ENCODE measurements at regions not wholly inside any gene's neighbourhood (a gene's known extent, or its start where the extent isn't known, plus 50 kb on each side); places are given as distances from the start of the nearest gene placed in this dataset.
"Not testable (repeated sequence)": the region's sequence is repeated elsewhere in the genome, so short reads cannot be mapped to it uniquely, and the experiment has no call there.

DNA sequence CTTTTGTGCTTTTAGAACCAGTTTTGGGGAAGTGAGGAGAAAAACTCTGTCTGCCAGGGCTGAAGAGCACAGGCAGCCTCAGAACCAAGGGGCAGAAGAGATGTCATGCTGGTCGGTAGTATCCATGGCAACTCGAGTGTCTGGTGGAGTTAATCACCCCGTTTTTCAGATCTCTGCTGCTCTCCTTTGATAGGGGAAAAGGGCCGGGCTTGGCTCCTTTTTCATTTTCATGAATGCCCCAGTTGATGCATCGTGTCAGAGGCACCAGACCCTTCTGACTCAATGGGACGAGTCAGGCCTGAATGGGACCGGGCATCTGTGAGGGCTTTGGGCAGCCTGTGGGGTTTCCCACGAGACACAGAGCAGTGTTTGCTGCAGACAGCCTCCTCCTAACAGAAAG is 304.6 kb downstream of the ABCC12 start:
- no peak for DNase-seq

GRCh38 chr16:47849736-47850135 is 306.1 kb downstream of the ABCC12 start:
- no peak for DNase-seq

- no peak for DNase-seq
Measured at GRCh38 chr16:47848421-47849109, 307.2 kb downstream of the ABCC12 start.

GRCh38 chr16:47847220-47847970 is 308.4 kb downstream of the ABCC12 start:
- no peak for DNase-seq

GRCh38 chr16:47834485-47835024 is 321.2 kb downstream of the ABCC12 start:
- DNase-seq = no peak

DNA sequence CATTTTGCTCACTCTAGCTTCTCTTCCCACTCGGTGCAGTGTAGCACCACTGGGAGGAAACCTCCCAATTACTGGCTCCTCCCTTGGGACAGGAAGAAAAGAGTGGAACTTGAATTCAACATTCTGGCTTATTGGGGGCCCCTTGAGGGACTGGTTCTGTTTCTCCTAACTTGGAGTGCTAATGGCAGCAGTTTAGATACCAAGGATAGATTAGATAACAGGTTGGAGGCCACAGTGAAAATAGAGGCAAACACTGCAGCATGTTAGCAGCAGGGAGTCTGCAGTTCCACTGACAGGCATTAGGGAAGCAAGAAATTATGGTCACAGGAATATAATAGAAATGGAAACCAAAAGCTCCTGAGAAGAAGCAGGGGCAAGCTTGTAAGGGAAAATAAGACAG is 322.0 kb downstream of the ABCC12 start:
- no peak for DNase-seq

GRCh38 chr16:47829850-47830600 is 325.8 kb downstream of the ABCC12 start:
- DNase-seq = no peak

DNA sequence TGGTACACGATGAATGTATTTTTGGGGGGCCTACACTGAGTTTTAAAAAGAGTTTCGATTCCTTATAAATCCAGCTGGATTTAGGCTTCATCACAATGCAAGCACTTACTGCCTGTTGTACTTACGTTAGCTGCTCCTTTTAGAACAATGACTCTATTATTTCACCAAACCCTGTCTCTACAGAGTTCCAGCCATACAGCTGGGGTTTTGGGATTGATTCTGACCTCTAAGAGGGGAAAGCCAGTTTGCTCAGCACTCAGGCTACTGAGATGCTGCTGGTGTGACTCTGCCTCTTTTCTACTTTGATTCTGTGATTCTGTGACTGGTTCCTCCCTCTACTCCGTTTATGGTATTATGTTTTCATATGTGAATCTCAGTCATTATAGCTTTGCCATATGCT is 329.7 kb downstream of the ABCC12 start:
- DNase-seq = no peak

- DNase-seq = no peak
Measured at GRCh38 chr16:47817048-47817447, 338.7 kb downstream of the ABCC12 start.

GRCh38 chr16:47816511-47816910 is 339.3 kb downstream of the ABCC12 start:
- DNase-seq = no peak

DNA sequence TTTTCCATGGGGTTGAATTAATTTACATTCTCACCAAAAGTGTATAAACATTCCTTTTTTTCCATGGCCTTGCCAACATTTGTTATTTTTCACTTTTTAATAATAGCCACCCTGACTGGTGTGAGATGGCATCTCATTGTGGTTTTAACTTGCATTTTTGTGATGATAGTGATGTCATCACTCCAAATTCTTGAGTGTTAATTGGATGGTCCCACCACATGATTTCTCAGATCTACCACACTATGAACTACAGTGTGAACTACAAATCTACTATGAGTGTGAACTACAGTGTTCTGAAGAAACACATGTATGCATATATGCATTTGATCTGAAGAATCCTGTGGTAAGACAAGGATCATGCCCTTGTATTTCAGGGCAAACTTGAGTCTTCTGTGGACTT is 340.1 kb downstream of the ABCC12 start:
- DNase-seq = no peak

DNA sequence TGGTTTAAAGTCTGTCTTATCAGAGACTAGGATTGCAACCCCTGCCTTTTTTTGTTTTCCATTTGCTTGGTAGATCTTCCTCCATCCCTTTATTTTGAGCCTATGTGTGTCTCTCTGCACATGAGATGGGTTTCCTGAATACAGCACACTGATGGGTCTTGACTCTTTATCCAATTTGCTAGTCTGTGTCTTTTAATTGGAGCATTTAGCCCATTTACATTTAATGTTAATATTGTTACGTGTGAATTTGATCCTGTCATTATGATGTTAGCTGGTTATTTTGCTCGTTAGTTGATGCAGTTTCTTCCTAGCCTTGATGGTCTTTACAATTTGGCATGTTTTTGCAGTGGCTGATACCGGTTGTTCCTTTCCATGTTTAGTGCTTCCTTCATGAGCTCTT is 344.0 kb downstream of the ABCC12 start:
- DNase-seq = not testable (repeated sequence)

DNA sequence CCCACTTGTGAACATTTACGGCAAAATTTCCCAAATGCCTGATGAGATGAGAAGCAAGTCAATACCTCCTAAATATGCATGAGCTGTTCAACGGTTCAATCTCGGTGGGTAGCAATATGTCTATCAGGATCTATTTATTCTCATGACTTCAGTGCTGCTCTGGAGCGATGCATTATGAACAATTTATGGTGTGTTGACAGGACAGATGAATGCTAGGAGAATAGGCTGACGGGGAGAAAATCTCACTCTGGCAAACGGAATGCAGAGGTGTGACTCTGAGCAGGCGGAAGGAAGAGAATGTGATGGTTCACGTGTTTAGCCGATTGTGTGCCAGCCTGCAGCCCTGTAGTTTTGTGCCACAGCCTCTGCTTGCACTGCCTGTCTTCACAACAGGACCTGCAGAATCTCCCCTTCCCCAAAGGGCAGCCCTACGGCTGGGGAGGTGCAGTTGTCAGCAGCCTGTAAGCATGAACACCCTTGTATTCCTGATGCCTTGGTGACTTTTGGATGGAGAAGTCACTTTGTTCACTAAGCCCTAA is 345.2 kb downstream of the PHKB start:
- DNase-seq = no peak

GRCh38 chr16:47787696-47788095 is 326.6 kb downstream of the PHKB start:
- peak; percentile 11 for DNase-seq

GRCh38 chr16:47781673-47782072 is 320.5 kb downstream of the PHKB start:
- DNase-seq = no peak

DNA sequence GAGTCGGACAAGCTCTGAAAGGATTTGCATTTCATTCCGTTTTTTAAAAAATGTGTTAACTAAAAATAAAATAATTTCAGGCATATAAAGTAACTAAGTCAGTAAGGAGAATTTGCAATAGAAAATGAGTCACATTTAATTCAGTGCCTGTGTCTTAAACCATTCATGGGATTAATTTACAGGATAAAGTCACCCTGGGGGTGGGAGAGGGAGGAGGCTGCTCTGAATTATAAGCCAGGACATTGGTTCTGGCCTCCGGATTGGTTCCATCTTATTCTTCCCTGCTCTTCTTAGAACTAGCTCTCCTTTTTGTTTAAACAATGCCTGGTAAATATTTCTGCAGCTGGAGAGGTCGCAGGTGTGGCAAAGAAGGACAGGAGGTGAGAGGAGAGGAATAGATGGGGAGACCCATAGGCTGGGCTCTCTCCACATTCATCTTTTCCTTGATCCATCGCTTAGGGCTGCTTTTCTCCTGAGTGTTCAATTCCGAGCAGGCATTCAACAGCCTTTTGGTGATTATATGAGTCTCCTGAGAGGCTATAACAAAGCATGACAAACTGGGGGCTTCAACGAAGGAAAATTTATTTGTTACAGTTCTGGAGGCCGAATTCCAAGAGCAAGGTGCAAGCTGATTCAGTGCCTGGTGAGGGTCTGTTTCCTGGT is 319.2 kb downstream of the PHKB start:
- no peak for DNase-seq

- DNase-seq = peak; percentile 10
Measured at GRCh38 chr16:47779201-47780016, 318.3 kb downstream of the PHKB start.

- no peak for DNase-seq
Measured at GRCh38 chr16:47778106-47778801, 317.1 kb downstream of the PHKB start.

DNA sequence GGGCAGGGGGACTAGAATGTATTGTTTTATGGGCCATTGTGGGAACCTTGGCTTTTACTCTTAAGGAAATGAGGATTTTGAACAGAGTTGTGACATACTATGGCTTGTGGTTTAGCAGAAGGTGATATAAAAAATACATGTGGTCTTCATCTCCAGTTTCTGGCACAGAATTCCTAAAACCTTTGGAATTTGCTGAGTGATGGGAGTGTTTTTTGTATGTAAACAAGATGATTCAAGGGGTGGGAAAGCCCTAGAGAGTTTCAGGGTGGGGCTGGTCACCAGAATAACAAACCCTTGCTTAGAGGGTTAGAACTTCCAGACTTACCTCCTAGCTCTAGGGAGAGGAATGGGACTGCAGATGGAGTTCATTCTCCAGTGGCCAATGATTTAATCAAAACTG is 316.1 kb downstream of the PHKB start:
- DNase-seq = no peak

DNA sequence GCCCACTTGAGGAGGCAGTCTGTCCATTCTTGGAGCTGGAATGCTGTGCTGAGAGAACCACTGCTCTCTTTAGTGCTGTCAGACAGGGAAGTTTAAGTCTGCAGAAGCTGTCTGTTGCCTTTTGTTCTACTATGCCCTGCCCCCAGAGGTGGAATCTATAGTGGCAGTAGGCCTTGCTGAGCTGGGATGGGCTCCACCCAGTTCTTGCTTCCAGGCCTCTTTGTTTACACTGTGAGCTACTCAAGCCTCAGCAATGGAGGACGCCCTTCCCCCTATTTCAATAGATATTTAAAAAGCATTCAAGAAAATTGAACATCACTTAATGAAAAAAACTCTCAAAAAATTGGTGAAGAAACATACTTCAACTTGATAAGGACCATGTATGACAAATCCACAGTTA is 313.5 kb downstream of the PHKB start:
- DNase-seq = no peak

- no peak for DNase-seq
Measured at GRCh38 chr16:47753659-47754058, 292.5 kb downstream of the PHKB start.
